Hematopoietic multipotent progenitor cell treated with erythropoietin and hydrocortisone succinate and interleukin-3 and kit ligand, for 15 days (in vitro differentiated cells): ENCODE measurements at regions not wholly inside any gene's neighbourhood (a gene's known extent, or its start where the extent isn't known, plus 50 kb on each side); places are given as distances from the start of the nearest gene placed in this dataset.
"Not testable (repeated sequence)": the region's sequence is repeated elsewhere in the genome, so short reads cannot be mapped to it uniquely, and the experiment has no call there.

Experiments used
- DNase-seq: peaks from one replicate; pipeline ENCODE4 v3.0.0-alpha.2; 2015; ENCODE audit warnings: low spot score

- no peak for DNase-seq
Observed at GRCh38 chr3:21238661-21239060, 512.3 kb downstream of the ZNF385D start.

- no peak for DNase-seq
Observed at GRCh38 chr3:21237638-21238037, 513.4 kb downstream of the ZNF385D start.

- no peak for DNase-seq
Observed at GRCh38 chr3:21235491-21235890, 515.5 kb downstream of the ZNF385D start.

GRCh38 chr3:21234933-21235332 lies 516.1 kb downstream of the ZNF385D start:
- no peak for DNase-seq

GRCh38 chr3:21229426-21230135 lies 521.4 kb downstream of the ZNF385D start:
- DNase-seq: no peak

GRCh38 chr3:21226086-21226485 lies 524.9 kb downstream of the ZNF385D start:
- no peak for DNase-seq

- DNase-seq: no peak
Observed at GRCh38 chr3:21220944-21221343, 530.1 kb downstream of the ZNF385D start.

- no peak for DNase-seq
Observed at GRCh38 chr3:21216598-21216997, 534.4 kb downstream of the ZNF385D start.

GRCh38 chr3:21204122-21204521 lies 546.9 kb downstream of the ZNF385D start:
- not testable (repeated sequence) for DNase-seq

GRCh38 chr3:21195203-21195602 lies 555.8 kb downstream of the ZNF385D start:
- no peak for DNase-seq

GRCh38 chr3:21194036-21194435 lies 557.0 kb downstream of the ZNF385D start:
- not testable (repeated sequence) for DNase-seq

- DNase-seq: no peak
Observed at GRCh38 chr3:21188459-21188858, 562.6 kb downstream of the ZNF385D start.

GRCh38 chr3:21185816-21186314 lies 565.1 kb downstream of the ZNF385D start:
- DNase-seq: no peak

- no peak for DNase-seq
Observed at GRCh38 chr3:21174461-21174860, 576.5 kb downstream of the ZNF385D start.

GRCh38 chr3:21170964-21171363 lies 580.0 kb downstream of the ZNF385D start:
- no peak for DNase-seq

- DNase-seq: no peak
Observed at GRCh38 chr3:21169948-21170347, 581.1 kb downstream of the ZNF385D start.

GRCh38 chr3:21168471-21168870 lies 582.5 kb downstream of the ZNF385D start:
- DNase-seq: no peak

GRCh38 chr3:21163956-21164355 lies 587.1 kb downstream of the ZNF385D start:
- DNase-seq: no peak

- DNase-seq: no peak
Observed at GRCh38 chr3:21159543-21159906, 591.5 kb downstream of the ZNF385D start.

- DNase-seq: no peak
Observed at GRCh38 chr3:21158861-21159542, 592.0 kb downstream of the ZNF385D start.

- no peak for DNase-seq
Observed at GRCh38 chr3:21154911-21155310, 596.1 kb downstream of the ZNF385D start.

- DNase-seq: no peak
Observed at GRCh38 chr3:21152555-21152954, 598.5 kb downstream of the ZNF385D start.

GRCh38 chr3:21142949-21143348 lies 608.1 kb downstream of the ZNF385D start:
- DNase-seq: no peak

GRCh38 chr3:21142031-21142430 lies 609.0 kb downstream of the ZNF385D start:
- no peak for DNase-seq
